Right renal pelvis (tissue), 4 donors: ENCODE measurements at regions not wholly inside any gene's neighbourhood (a gene's known extent, or its start where the extent isn't known, plus 50 kb on each side); places are given as distances from the start of the nearest gene placed in this dataset.

Experiments used
- DNase-seq, 4 donors: peaks; one replicate each; pipeline ENCODE4 v3.0.0-alpha.2; 2013; ENCODE audit warnings: low read depth in 4 of 4, low spot score in 3 of 4, missing footprints in 1 of 4

- DNase-seq, result no peak
These were observed 316.6 kb upstream of the JARID2 start for GRCh38 chr6:14929291-14929690.

- no peak for DNase-seq
These were observed 315.4 kb upstream of the JARID2 start for GRCh38 chr6:14930366-14930989.

- no peak for DNase-seq
These were observed 313.2 kb upstream of the JARID2 start for GRCh38 chr6:14932485-14933182.

GRCh38 chr6:14933183-14933544 is 312.7 kb upstream of the JARID2 start:
- DNase-seq, result no peak

- no peak for DNase-seq
These were observed 311.9 kb upstream of the JARID2 start for GRCh38 chr6:14934013-14934412.

- no peak for DNase-seq
These were observed 311.0 kb upstream of the JARID2 start for GRCh38 chr6:14934844-14935243.

GRCh38 chr6:14936861-14937260 is 309.0 kb upstream of the JARID2 start:
- no peak for DNase-seq

- no peak for DNase-seq
These were observed 302.8 kb upstream of the JARID2 start for GRCh38 chr6:14943116-14943515.

GRCh38 chr6:14944593-14944992 is 301.3 kb upstream of the JARID2 start:
- DNase-seq, result no peak

GRCh38 chr6:14945461-14946185 is 300.2 kb upstream of the JARID2 start:
- no peak for DNase-seq

GRCh38 chr6:14946753-14947152 is 299.1 kb upstream of the JARID2 start:
- DNase-seq, result no peak

- no peak for DNase-seq
These were observed 297.2 kb upstream of the JARID2 start for GRCh38 chr6:14948586-14949245.

- no peak for DNase-seq
These were observed 295.5 kb upstream of the JARID2 start for GRCh38 chr6:14950103-14950969.

GRCh38 chr6:14950970-14951276 is 294.9 kb upstream of the JARID2 start:
- no peak for DNase-seq

GRCh38 chr6:14951704-14952103 is 294.2 kb upstream of the JARID2 start:
- DNase-seq, result no peak

- DNase-seq, result no peak
These were observed 292.0 kb upstream of the JARID2 start for GRCh38 chr6:14953836-14954235.

- no peak for DNase-seq
These were observed 288.4 kb upstream of the JARID2 start for GRCh38 chr6:14957355-14958059.

- DNase-seq, result no peak
These were observed 286.5 kb upstream of the JARID2 start for GRCh38 chr6:14959324-14959885.

- DNase-seq, result no peak
These were observed 281.2 kb upstream of the JARID2 start for GRCh38 chr6:14964556-14965270.
